ENCODE measurements at regions not wholly inside any gene's neighbourhood (a gene's known extent, or its start where the extent isn't known, plus 50 kb on each side); places are given as distances from the start of the nearest gene placed in this dataset.

GRCh38 chr4:34309383-34309906 is 1934.9 kb downstream of the ARAP2 start:
- TF ChIP-seq POLR2AphosphoS5 (IDR thresholded peaks at IDR 0.05; ENCODE audit: low read depth, low read length), result no peak
- no peak for TF ChIP-seq POLR2A (IDR thresholded peaks at IDR 0.05; ENCODE audit: low read depth, low read length)
